NOMO-1 treated with dmso at 0.1 percent for 144 hours (cell line): ENCODE measurements at regions not wholly inside any gene's neighbourhood (a gene's known extent, or its start where the extent isn't known, plus 50 kb on each side); places are given as distances from the start of the nearest gene placed in this dataset.

Experiments used
- DNase-seq: peaks from one replicate; lab custom pipeline; 2025; ENCODE audit not compliant: unreplicated experiment; lab: John Stamatoyannopoulos, UW

DNA sequence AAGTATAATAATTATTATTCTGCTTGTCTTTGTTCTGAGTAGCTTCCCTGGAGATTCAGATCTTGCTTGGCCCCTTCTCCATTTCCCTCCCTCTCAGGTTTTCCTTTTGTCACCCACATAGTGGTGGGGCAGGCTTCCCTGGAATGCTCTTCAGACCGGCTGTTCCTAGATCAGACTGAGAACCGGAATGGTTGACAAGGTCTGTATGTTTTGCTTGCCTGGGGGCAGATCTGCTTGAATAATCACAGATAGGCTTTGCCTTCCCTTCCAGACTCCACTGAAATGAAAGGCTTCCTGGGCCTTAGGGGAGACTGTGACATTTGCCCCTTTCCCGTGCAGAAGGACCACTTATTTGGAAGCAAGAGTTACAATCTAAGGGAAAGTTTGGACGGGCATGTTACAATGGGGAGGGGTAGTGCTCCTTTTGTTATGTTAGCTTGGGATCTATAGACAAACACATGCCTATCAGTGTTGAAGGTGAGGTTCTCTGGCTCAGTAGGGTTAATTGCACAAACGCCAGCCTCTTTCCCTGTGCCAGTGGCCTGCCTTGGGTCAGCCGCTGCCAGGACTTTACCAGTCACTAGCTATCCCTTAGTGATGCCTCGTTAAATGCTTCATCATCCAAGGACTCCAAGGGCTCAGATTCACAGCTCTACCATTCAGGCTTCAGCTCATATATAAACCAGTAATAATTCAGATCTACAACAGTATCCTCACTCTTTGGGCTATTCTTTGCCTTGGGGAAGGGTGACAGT is 178.6 kb downstream of the SNAPC1 start:
- DNase-seq, result no peak

DNA sequence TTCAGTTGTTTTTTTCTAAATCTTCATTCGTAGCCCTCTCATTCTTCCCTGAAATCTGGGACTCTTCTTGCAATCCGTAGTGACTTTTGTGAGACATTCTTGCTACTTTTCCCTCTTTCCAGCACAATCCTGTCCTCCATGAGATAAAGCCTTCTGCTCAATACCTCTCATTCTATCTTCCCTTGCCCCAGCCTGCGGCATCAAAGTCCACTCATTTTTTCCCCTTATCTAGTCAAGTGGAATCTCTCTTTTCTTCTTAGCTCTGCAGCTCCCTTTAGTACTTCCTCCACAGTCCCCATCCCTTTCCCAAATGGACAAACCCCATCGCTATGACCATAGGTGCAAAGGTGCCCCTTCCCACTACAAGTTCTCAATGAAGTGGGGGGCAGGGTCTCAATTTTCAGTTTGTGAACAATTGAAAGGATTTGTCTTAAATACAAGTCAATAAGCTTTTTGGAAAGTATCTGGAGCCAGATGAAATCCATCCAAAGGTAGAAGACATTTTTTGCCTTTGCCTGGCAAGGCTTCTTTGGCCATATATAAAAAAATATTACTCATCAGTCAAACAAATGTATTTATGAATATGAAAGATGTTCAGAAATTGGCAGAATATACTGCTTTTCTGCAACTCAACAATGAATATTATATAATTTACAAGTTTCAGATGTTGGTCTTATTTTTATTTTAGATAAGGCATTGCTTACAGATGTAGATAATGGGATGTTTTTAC is 179.4 kb downstream of the SNAPC1 start:
- no peak for DNase-seq

DNA sequence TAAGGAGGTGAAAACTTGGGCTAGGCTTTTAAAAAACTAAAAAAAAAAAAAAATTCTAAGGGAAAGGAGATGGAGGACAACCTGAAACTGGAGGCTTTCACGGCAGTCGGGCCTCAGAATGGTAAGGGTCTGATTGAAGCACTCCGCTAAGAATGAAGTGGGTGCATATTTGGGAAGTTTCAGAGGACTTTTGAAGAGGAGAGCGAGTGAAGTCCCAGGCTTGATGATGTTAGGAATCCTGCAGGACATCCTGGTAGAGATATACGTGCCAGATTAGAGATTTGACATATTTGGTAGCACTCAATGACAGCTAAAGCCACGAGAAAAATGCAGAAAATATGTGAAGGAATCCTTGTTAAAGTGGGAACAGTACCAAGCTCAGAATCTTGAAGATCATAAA is 186.2 kb downstream of the SNAPC1 start:
- DNase-seq, result no peak

DNA sequence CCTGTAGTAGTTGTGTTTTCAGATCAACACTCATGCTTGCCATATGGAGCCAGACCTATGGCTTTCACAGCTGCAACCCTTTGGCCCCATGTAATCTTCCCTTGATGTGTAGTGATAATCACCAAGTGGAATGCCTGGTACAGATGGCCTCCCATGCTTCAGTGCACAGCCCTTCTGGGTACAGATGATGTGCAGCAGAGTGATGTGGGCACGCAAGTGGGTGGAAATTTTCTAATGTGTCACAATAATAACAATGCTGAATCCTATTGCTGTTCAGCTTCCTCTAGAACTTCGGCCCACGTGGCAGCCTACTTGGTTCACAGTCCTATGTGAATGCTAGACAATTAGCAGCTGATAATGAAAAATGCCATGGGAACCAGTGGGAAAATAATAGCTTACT is 188.1 kb downstream of the SNAPC1 start:
- no peak for DNase-seq

DNA sequence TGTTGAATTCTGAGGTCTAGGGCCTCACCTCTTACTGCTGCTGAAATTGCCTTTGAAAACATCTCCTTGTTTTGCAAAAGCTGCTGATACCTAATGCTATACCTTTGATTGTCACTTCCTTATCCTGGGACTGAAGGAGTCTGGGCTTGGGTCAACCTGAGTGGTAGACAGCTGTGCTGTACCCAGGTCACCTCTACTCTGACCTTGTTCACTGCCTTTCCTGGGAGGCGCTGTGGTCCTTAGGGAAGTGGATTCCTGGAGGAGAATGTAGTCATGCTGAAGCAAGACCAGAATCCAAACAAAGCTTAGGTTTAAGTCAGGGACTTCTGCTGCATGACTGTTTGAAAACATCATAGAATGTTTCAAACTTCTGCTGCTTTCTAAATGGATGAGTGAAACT is 191.4 kb downstream of the SNAPC1 start:
- no peak for DNase-seq

DNA sequence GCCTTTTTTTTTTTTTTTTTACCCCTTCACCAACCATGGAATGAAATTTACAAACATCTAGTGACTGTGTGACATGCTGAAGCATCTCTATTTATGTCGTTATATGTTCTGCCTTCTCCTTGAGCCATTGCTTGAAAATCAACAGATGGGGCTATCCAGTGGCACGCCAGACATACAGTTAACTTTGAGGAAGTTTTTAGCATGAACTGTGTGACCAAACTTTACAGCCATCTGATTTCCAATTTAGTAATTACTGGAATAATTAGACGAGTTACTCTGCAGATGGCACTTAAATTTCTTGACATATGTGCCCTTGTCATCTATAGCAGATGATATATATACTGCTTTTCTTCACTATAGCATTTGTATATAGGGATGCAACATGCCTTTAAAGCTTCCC is 192.1 kb downstream of the SNAPC1 start:
- DNase-seq, result no peak

DNA sequence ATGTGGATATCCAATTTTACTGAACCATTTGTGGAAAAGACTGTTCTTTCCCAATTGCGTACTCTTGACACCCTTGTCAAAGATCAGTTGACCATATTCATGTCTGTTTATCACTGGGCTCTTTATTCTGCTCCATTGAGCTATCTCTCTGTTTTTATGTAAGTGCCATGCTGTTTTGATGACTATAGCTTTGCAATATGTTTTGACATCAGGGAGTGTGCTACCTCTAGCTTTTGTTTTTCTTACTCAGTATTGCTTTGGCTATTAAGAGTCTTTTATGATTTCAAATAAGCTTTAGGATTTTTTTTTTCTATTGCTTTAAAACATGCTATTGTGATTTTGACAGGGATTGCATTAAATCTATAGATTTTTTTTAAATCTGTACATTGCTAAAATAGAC is 194.3 kb downstream of the SNAPC1 start:
- DNase-seq, result no peak

DNA sequence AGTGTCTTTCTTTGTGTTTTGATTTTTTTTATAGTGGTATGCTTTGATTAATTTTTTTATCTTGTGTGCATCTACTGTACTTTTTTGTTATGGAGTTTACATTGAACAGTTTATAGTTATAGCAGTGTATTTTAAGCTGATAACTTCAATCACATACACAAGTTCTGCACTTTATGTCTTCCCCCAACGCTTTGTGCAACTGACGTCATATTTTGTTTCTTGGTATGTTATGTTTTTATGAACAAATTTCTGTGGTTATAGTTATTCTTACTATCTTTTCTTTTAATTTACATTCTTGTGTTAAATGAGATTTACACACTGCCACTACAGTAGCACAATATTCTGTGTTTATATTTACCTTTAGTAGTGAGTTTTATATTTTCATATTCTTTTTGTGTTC is 197.1 kb downstream of the SNAPC1 start:
- no peak for DNase-seq

DNA sequence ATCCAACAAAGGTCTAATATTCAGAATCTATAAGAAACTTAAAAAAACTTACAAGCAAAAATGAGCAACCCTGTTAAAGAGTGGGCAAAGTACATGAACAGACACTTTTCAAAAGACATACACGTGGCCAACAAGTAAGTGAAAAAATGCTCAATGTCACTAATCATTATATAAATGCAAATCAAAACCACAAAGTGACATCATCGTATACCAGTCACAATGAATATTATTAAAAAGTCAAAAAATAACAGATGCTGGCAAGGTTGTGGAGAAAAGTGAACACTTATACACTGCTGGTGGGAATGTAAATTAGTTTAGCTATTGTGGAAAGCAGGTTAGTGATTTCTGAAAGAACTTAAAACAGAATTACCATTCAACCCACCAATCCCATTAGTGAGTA is 199.1 kb downstream of the SNAPC1 start:
- no peak for DNase-seq

DNA sequence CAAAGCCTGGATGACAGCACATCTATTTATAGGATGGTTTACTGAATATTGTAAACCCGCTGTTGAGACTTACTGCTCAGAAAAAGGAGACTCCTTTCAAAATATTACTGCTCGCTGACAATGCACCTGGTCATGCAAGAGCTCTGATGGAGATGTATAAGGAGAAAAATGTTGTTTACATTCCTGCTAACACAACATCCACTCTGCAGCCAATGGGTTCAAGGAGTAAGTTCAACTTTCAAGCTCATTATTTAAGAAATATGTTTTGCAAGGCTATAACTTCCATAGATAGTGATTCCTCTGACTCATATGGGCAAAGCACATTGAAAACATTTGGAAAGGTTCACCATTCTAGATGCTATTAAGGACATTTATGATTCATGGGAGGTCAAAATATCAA is 201.7 kb downstream of the SNAPC1 start:
- no peak for DNase-seq

DNA sequence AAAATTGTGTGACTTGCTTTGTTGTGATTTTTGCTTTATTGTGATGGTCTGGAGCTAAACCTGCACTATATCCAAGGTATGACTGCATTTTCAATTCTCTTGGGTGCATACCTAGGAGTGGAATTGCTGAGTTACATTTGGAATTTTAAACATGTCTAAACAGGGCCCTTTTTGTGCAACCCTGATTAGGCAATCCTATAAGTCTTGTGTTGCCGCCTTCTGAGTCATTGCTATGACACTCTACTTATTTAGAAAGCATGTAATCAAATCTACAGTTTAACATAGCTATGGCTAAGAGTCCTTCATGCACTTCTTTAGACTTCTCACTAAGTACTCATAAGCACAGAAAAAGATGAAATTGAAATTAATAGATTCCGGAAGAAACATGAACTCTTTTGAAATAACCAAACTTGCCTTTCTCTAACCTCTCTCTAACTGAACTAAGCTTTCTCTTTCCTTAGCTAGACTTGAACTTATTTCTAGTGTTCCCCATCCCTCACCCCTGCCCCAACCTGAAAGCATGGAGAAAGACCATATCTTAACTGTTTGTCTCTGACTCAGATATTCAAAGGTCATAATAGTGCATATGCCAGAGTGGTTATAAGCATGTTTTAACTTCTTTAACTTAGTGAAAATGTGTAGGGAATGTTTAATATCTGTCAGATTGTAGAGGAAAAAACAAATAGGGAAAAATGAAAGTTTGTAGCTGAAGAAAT is 203.0 kb downstream of the SNAPC1 start:
- no peak for DNase-seq

DNA sequence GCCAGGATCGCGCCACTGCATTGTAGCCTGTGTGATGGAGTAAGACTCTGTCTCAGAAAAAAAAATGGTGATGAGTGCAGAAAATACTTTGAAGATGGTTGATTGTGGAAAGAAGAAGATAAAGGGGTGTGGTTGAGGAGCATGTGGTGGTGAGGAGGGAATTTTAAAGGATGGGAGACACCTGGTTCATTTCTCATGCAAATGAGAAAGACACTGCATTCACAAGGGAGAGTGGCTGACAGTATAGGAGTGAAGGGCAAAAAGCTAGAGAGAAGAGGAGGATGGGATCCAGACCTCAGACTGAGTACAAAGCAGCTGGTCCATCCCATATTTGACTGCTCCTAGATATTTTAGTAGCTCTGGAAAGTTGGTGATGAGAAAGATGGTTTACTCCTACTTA is 206.0 kb downstream of the SNAPC1 start:
- DNase-seq, result no peak

DNA sequence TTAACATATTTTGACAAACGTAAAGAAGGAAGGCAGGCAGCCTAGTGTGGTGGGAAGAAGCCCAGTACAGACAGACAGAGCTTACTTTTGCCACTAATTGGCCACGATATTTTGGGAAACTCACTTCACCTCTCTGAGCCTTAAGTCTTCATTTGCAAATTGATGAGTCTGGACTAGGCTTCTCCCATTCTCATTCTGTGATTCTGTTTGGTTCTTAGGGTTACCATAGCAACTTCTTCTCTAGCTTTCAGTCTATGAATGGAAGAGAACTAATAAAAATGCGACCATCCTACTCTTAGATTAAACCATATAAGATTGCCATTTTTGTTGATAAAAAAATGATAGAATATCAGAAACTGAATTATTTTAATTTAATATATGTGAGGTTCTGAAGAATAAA is 210.5 kb downstream of the SNAPC1 start:
- DNase-seq, result no peak

DNA sequence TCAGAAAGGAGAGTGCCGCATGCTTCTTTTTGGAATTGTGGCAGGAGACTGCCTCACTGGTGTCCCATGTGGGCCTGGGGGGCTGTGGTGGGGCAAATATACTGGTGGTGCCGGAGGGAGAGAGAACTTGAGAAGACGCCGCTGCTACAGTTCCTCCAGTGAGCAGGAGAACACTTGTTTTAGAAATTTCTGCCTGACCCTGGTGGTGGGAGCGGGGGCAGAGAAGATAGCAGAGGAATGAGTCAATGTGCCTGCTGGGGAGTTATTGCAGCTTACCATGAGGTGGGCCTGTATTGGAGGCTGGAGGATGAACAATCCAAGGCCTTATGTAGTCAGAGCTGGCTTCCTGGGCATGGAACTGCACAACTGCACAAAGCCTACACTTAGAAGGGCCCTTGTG is 211.8 kb downstream of the SNAPC1 start:
- no peak for DNase-seq

DNA sequence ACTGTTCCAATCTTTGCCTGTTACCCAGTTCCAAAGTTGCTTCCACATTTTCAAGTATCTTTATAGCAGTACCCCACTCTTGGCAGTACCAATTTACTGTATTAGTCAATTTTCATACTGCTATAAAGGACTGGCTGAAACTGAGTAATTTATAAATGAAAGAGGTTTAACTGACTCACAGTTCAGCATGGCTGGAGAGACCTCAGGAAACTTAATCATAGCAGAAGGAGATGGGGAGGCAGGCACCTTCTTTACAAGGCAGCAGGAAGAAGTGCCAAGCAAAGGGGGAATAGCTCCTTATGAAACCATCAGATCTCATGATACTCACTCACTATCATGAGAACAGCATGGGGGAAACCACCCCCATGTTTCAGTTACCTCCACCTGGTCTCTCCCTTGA is 215.0 kb downstream of the SNAPC1 start:
- no peak for DNase-seq

DNA sequence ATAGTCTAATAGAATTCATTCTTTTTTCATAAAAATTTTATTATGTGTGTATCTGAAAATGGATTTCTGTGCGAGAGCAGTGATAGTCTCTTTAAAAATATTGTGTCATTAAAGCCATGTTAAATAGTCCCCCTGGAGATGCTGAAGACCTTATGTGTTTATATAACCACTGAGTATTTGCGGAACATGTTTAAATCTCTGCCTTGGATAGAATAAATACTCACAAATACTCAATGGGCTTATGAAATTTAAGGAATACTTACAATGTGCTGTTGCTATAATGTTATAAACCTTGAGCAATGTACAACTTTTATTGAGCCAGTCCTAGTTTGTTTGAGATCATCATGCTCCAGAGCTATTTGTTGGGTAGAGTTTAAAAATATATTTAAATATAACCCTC is 226.0 kb downstream of the SNAPC1 start:
- DNase-seq, result no peak

DNA sequence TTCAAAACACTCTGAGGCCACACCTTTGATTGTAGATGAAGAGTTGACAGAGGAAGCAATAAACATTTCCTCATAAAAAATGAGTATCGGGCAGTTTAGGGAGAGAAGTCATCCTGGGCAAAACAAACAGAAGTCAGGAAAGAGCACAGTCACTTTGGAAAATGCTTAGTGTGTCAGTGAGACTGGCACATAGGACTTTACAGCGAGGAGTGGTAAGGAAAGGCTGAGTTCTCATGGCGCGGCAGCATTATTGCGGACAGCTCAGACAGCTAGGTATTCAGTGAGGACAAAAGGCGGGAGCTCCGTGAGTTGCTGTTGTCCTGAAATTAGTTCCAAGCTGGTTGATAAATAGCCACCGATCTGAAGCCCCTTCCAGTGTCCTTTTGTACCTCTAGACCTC is 229.9 kb downstream of the SNAPC1 start:
- DNase-seq, result no peak

DNA sequence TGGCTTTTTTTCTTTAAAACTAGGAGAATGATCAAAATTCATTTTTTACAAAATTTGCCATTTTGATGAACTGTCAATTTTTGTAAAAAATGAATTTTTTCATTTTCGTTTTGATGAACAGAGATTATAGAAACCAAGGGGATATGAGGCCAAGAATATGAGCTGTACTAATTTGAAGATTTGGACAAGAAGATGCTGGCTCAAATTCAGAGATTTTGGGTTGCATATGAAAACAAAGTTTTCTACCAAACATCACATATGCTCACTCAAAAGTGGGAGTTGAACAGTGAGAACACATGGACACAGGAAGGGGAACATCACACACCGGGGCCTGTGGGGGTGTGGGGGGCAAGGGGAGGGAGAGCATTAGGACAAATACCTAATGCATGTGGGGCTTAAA is 230.7 kb downstream of the SNAPC1 start:
- DNase-seq, result no peak

DNA sequence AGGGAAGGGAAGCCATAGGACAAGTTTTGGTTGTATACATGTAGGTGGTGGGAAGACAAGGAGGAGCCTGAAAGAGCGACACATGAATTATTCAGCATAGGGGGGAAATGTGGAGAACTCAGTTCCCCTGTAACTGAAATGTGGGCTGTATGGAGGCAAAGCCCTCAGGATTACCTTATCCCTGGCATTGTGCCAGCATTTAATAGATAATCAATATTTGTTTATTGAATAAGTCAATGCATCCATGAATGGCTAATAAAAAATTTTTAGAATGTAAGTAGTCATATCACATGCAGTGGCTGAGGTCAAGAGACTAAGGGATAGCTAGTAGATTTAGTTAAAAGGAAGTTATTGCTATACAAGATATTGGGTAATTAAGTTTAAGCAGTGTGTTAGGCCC is 232.4 kb downstream of the SNAPC1 start:
- DNase-seq, result no peak

DNA sequence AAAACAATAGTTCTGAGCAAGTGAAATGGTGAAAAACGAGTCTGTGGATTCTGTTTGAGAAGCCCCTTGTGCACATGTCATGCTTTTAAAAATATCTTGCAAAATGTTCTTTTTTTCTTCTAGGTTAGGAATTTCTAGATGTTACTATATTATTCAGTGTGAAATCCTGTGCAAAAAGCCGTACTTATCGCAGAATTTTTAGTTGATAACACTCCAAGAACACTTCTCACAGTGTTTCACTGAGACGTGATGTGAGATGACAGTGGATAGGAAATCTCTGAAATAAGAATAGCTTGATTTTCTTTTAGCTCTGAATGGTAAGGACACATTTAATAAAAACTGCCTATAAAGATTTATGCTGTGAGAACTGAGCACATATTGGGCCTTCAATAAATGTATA is 234.5 kb downstream of the SNAPC1 start:
- no peak for DNase-seq

DNA sequence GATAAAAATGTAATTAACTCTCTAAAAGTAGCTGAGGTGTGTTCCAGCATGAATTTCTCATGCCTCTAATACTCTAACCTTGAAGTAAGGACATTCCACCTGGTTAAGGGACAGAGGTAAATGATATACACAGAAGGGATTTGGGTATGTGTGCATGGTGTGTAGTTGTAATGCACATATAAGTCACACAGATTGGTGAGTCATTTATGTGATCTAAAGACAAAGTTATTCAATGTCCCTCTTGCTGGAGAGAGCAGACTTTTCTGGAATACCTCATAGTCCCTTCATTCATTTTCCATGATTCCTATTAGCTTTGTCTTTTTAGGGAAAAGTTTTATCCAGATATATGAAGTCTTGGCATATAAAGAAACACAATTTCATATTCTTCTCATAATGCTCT is 234.9 kb downstream of the SNAPC1 start:
- no peak for DNase-seq

DNA sequence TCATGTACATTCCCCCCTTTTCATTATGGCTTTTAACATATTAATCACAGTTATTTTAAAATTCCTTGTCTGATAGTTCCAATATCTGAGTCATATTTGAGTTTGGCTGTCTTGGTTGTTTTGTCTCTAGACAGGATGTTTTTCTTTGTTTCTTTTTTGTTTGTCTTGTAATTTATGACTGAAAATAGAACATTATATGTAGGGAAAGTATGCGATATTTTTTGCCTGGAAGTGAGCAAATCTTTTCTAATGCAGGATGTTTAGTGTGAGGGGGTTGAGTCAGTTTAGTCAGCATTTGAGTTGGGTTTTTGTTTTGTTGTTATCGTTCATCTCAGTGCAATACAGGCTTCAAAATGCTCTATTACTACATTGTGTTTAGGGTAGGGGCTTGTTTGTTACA is 239.7 kb downstream of the SNAPC1 start:
- no peak for DNase-seq
